ENCODE measurements at regions not wholly inside any gene's neighbourhood (a gene's known extent, or its start where the extent isn't known, plus 50 kb on each side); places are given as distances from the start of the nearest gene placed in this dataset.

GRCh38 chr17:71933306-71933705, 187.5 kb upstream of the SOX9 start:
- TF ChIP-seq ETV6 (CRISPR knock-in tag; IDR thresholded peaks at IDR 0.05) = no peak
- TF ChIP-seq CTCF (IDR thresholded peaks at IDR 0.05) = no peak
- no peak for TF ChIP-seq NFYB (CRISPR knock-in tag; conservative IDR thresholded peaks at IDR 0.05; ENCODE audit: low read depth)
- TF ChIP-seq CREB1 (CRISPR knock-in tag; IDR thresholded peaks at IDR 0.05) = no peak
- TF ChIP-seq, protein P1, sequence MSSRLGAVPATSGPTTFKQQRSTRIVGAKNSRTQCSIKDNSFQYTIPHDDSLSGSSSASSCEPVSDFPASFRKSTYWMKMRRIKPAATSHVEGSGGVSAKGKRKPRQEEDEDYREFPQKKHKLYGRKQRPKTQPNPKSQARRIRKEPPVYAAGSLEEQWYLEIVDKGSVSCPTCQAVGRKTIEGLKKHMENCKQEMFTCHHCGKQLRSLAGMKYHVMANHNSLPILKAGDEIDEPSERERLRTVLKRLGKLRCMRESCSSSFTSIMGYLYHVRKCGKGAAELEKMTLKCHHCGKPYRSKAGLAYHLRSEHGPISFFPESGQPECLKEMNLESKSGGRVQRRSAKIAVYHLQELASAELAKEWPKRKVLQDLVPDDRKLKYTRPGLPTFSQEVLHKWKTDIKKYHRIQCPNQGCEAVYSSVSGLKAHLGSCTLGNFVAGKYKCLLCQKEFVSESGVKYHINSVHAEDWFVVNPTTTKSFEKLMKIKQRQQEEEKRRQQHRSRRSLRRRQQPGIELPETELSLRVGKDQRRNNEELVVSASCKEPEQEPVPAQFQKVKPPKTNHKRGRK (CRISPR knock-in tag; IDR thresholded peaks at IDR 0.05; ENCODE audit: borderline replicate concordance) = no peak
